ENCODE measurements at regions not wholly inside any gene's neighbourhood (a gene's known extent, or its start where the extent isn't known, plus 50 kb on each side); places are given as distances from the start of the nearest gene placed in this dataset.

DNA sequence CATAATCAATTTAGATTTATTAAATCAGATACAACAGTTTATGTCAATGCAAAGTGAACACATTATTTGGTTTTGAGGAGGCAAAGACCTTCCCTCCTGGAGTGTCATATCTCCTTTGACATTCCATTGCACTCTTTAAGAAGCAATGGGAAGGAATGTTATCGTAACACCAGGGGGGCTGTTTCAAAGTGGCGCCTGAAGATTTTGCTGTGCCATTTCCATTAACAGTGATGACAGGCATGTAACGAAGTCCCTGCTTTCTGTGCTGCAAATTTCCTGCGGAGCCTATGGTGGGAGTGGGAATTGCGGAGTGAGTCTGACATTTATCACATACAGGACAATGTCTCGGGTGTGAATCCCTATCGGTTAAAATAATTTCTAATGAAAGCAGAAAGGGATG is 499.6 kb upstream of the RAB6C start:
- Histone ChIP-seq H3K36me3 (ENCODE audit: insufficient read depth, low read length) (no peaks in the 10 kb centered on the region), H3K4me3 (ENCODE audit: low read length) (no peak overlapping the region), H3K4me1 (ENCODE audit: insufficient read depth, low read length) (no peaks in the 10 kb centered on the region), H3K27ac (ENCODE audit: low read depth in 1 of 2, low read length in 2 of 2) (no peak overlapping the region), H3K27me3 (ENCODE audit: control insufficient read depth in 1 of 2, insufficient read depth in 2 of 2, low read length in 2 of 2) (no peaks in the 10 kb centered on the region), H3K9me3 (ENCODE audit: control insufficient read depth in 1 of 2, insufficient read depth in 1 of 2, low read length in 2 of 2) (no peaks in the 10 kb centered on the region)
- no peak overlapping the region for H3K27ac Mint-ChIP-seq
- H3K36me3 Mint-ChIP-seq (ENCODE audit: low read depth), result no peaks in the 10 kb centered on the region
- H3K27me3 Mint-ChIP-seq, result no peaks in the 10 kb centered on the region
- H3K4me1 Mint-ChIP-seq (ENCODE audit: low read depth), result no peaks in the 10 kb centered on the region
- intact Hi-C loops (cut with DNase I, micrococcal nuclease), result no loop called here
- H3K4me3 Mint-ChIP-seq, result no peak overlapping the region
- no peak for DNase-seq
- TF ChIP-seq, protein P1, sequence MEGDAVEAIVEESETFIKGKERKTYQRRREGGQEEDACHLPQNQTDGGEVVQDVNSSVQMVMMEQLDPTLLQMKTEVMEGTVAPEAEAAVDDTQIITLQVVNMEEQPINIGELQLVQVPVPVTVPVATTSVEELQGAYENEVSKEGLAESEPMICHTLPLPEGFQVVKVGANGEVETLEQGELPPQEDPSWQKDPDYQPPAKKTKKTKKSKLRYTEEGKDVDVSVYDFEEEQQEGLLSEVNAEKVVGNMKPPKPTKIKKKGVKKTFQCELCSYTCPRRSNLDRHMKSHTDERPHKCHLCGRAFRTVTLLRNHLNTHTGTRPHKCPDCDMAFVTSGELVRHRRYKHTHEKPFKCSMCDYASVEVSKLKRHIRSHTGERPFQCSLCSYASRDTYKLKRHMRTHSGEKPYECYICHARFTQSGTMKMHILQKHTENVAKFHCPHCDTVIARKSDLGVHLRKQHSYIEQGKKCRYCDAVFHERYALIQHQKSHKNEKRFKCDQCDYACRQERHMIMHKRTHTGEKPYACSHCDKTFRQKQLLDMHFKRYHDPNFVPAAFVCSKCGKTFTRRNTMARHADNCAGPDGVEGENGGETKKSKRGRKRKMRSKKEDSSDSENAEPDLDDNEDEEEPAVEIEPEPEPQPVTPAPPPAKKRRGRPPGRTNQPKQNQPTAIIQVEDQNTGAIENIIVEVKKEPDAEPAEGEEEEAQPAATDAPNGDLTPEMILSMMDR (IDR thresholded peaks at IDR 0.05), result no peak
- CTCF ChIA-PET, result no interaction called here
- POLR2A ChIA-PET, result no interaction called here
- H3K9me3 Mint-ChIP-seq, result no peaks in the 10 kb centered on the region
- no peak for ATAC-seq (ENCODE audit: poor library complexity)

DNA sequence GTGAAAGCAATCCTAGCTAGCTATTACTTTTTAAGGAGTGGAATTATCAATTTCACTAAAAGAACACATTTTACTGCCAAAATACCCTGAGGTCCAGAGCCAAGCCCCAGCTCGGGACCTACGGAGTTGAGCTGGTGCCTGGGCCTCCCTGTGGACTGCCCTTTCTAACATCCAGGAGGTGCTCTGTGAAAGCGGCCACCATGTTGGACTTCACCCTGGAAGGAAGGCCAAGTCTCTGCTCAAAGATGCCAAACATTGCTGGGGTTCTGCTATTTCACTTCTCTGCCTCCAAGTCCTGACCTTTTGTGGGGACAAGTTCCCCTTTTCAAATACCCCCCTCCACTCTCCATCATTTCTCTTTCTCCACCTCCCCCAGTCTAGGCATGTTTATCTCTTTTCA is 498.7 kb upstream of the RAB6C start:
- ChIA-PET POLR2A (no interaction called here), CTCF (no interaction called here)
- no peaks in the 10 kb centered on the region for H3K36me3 ChIP-seq (ENCODE audit: insufficient read depth, low read length)
- no peaks in the 10 kb centered on the region for H3K27me3 ChIP-seq (ENCODE audit: control insufficient read depth in 1 of 2, insufficient read depth in 2 of 2, low read length in 2 of 2)
- Mint-ChIP-seq H3K4me1 (ENCODE audit: low read depth) (no peaks in the 10 kb centered on the region), H3K9me3 (no peaks in the 10 kb centered on the region), H3K36me3 (ENCODE audit: low read depth) (no peaks in the 10 kb centered on the region), H3K27ac (no peak overlapping the region), H3K27me3 (no peaks in the 10 kb centered on the region), H3K4me3 (no peak overlapping the region)
- DNase-seq (no peak), ATAC-seq (ENCODE audit: poor library complexity) (no peak)
- intact Hi-C loops (cut with DNase I, micrococcal nuclease), result no loop called here
- no peaks in the 10 kb centered on the region for H3K4me1 ChIP-seq (ENCODE audit: insufficient read depth, low read length)
- no peaks in the 10 kb centered on the region for H3K9me3 ChIP-seq (ENCODE audit: control insufficient read depth in 1 of 2, insufficient read depth in 1 of 2, low read length in 2 of 2)
- H3K4me3 ChIP-seq (ENCODE audit: low read length), result no peak overlapping the region
- H3K27ac ChIP-seq (ENCODE audit: low read depth in 1 of 2, low read length in 2 of 2), result no peak overlapping the region
- TF ChIP-seq, protein P1 (IDR thresholded peaks at IDR 0.05), result no peak

DNA sequence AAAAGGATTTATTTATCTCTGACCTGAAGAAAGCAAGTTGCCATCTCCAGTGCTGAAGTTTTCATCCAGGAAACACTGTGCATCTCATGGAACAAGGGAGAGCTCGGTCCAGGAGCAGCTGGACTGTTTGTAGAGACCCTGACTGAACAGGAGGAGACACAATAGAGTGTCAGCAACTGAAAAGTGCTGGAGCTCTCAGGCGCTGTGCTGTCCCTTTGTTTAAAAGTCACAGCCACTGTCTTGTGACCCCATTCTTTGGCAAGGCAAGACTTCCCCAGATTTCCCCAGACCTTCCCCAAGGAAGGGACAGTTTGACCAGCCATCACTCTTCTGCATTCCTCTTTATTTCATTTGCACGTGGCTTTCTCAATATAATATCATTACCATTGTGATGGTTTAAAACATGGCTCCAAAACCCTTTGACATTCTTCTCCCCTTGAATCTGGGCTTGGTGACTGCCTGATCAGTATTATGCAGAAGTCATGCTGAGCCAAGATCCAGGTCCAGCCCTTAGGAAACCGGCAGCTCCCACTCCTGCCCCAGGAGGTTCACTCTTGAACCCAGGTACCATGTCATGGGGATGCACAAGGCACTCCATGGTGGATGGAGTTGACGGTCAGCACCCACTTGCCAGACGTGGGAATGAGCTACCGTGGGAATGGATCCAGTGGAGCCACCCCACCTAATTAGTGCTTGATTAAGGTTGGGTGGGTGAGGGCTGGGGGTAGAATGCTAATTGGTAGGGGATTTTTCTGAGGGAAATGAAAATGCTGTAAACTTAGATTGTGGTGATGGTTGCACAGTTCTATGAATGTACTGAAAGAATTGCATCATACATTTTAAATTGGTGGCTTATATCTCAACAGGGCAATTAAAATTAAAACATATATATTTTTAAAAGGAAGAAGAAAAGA is 497.9 kb upstream of the RAB6C start:
- ChIA-PET CTCF (no interaction called here), POLR2A (no interaction called here)
- ATAC-seq (ENCODE audit: poor library complexity) (no peak), DNase-seq (no peak)
- no peak overlapping the region for H3K4me3 ChIP-seq (ENCODE audit: low read length)
- no peaks in the 10 kb centered on the region for H3K9me3 Mint-ChIP-seq
- intact Hi-C loops (cut with DNase I, micrococcal nuclease), result no loop called here
- no peaks in the 10 kb centered on the region for H3K4me1 Mint-ChIP-seq (ENCODE audit: low read depth)
- H3K4me3 Mint-ChIP-seq, result no peak overlapping the region
- no peak overlapping the region for H3K27ac ChIP-seq (ENCODE audit: low read depth in 1 of 2, low read length in 2 of 2)
- TF ChIP-seq, protein P1 (IDR thresholded peaks at IDR 0.05), result no peak
- no peak overlapping the region for H3K27ac Mint-ChIP-seq
- no peaks in the 10 kb centered on the region for H3K9me3 ChIP-seq (ENCODE audit: control insufficient read depth in 1 of 2, insufficient read depth in 1 of 2, low read length in 2 of 2)
- H3K4me1 ChIP-seq (ENCODE audit: insufficient read depth, low read length), result no peaks in the 10 kb centered on the region
- H3K27me3 Mint-ChIP-seq, result no peaks in the 10 kb centered on the region
- no peaks in the 10 kb centered on the region for H3K36me3 ChIP-seq (ENCODE audit: insufficient read depth, low read length)
- no peaks in the 10 kb centered on the region for H3K27me3 ChIP-seq (ENCODE audit: control insufficient read depth in 1 of 2, insufficient read depth in 2 of 2, low read length in 2 of 2)
- H3K36me3 Mint-ChIP-seq (ENCODE audit: low read depth), result no peaks in the 10 kb centered on the region

Measured in CD4-positive, alpha-beta T cell (primary cell).